ENCODE measurements at regions not wholly inside any gene's neighbourhood (a gene's known extent, or its start where the extent isn't known, plus 50 kb on each side); places are given as distances from the start of the nearest gene placed in this dataset.

GRCh38 chr10:44243851-44244510 lies 140.9 kb downstream of the CXCL12 start:
- no peak for DNase-seq (ENCODE audit: low read depth in 2 of 2)

- no peak for DNase-seq (ENCODE audit: low read depth in 2 of 2)
These were observed 142.1 kb downstream of the CXCL12 start for GRCh38 chr10:44242826-44243225.

GRCh38 chr10:44242091-44242490 lies 142.8 kb downstream of the CXCL12 start:
- DNase-seq (ENCODE audit: low read depth in 2 of 2) = no peak

- no peak for DNase-seq (ENCODE audit: low read depth in 2 of 2)
These were observed 144.2 kb downstream of the CXCL12 start for GRCh38 chr10:44240584-44241205.

- no peak for DNase-seq (ENCODE audit: low read depth in 2 of 2)
These were observed 146.7 kb downstream of the CXCL12 start for GRCh38 chr10:44238212-44238611.

- no peak for DNase-seq (ENCODE audit: low read depth in 2 of 2)
These were observed 147.4 kb downstream of the CXCL12 start for GRCh38 chr10:44237364-44238049.

GRCh38 chr10:44235363-44235762 lies 149.5 kb downstream of the CXCL12 start:
- no peak for DNase-seq (ENCODE audit: low read depth in 2 of 2)

- no peak for DNase-seq (ENCODE audit: low read depth in 2 of 2)
These were observed 150.4 kb downstream of the CXCL12 start for GRCh38 chr10:44234483-44234875.

- no peak for DNase-seq (ENCODE audit: low read depth in 2 of 2)
These were observed 151.1 kb downstream of the CXCL12 start for GRCh38 chr10:44233561-44234482.

- DNase-seq (ENCODE audit: low read depth in 2 of 2) = no peak
These were observed 167.6 kb downstream of the CXCL12 start for GRCh38 chr10:44217274-44217820.

- DNase-seq (ENCODE audit: low read depth in 2 of 2) = no peak
These were observed 168.8 kb downstream of the CXCL12 start for GRCh38 chr10:44216073-44216472.

- no peak for DNase-seq (ENCODE audit: low read depth in 2 of 2)
These were observed 175.1 kb downstream of the CXCL12 start for GRCh38 chr10:44209811-44210210.

GRCh38 chr10:44207160-44207559 lies 177.7 kb downstream of the CXCL12 start:
- DNase-seq (ENCODE audit: low read depth in 2 of 2) = no peak

- no peak for DNase-seq (ENCODE audit: low read depth in 2 of 2)
These were observed 178.6 kb downstream of the CXCL12 start for GRCh38 chr10:44206127-44206818.

GRCh38 chr10:44205067-44205466 lies 179.8 kb downstream of the CXCL12 start:
- DNase-seq (ENCODE audit: low read depth in 2 of 2) = no peak

- DNase-seq (ENCODE audit: low read depth in 2 of 2) = no peak
These were observed 181.4 kb downstream of the CXCL12 start for GRCh38 chr10:44203535-44203934.

- DNase-seq (ENCODE audit: low read depth in 2 of 2) = no peak
These were observed 181.9 kb downstream of the CXCL12 start for GRCh38 chr10:44202952-44203351.

GRCh38 chr10:44201656-44202055 lies 183.2 kb downstream of the CXCL12 start:
- DNase-seq (ENCODE audit: low read depth in 2 of 2) = no peak

GRCh38 chr10:44201011-44201410 lies 183.9 kb downstream of the CXCL12 start:
- DNase-seq (ENCODE audit: low read depth in 2 of 2) = no peak

- DNase-seq (ENCODE audit: low read depth in 2 of 2) = no peak
These were observed 184.8 kb downstream of the CXCL12 start for GRCh38 chr10:44199991-44200655.

GRCh38 chr10:44199267-44199666 lies 185.6 kb downstream of the CXCL12 start:
- DNase-seq (ENCODE audit: low read depth in 2 of 2) = no peak
